ENCODE measurements at regions not wholly inside any gene's neighbourhood (a gene's known extent, or its start where the extent isn't known, plus 50 kb on each side); places are given as distances from the start of the nearest gene placed in this dataset.
"Not testable (repeated sequence)": the region's sequence is repeated elsewhere in the genome, so short reads cannot be mapped to it uniquely, and the experiment has no call there.

- ChIA-PET CTCF (no interaction called here), POLR2A (no interaction called here)
- Histone ChIP-seq H3K4me3 (replicated peaks in 1 of 3; ENCODE audit: insufficient read depth in 1 of 3, low read depth in 1 of 3, low read length in 3 of 3) (no peak overlapping the region), H3K9me1 (replicated peaks; ENCODE audit: control insufficient read depth, extremely low read depth, insufficient read depth, low read length) (no peaks in the 10 kb centered on the region), H3K9me3 (replicated peaks; ENCODE audit: control insufficient read depth, insufficient read depth, low read length) (no peaks in the 10 kb centered on the region), H2AFZ (ENCODE audit: low read depth, low read length) (no peak overlapping the region), H3K9ac (replicated peaks; ENCODE audit: extremely low read depth, insufficient read depth, low read length) (no peak overlapping the region), H3K79me2 (ENCODE audit: control insufficient read depth, insufficient read depth, low read length) (no peaks in the 10 kb centered on the region), H3K27ac (ENCODE audit: insufficient read depth, low read depth, low read length) (no peak overlapping the region), H3K4me1 (ENCODE audit: control insufficient read depth, extremely low read depth, insufficient read depth, low read length) (no peaks in the 10 kb centered on the region), H4K20me1 (replicated peaks; ENCODE audit: control insufficient read depth, extremely low read depth, insufficient read depth, low read length) (no peaks in the 10 kb centered on the region), H3K4me2 (ENCODE audit: insufficient read depth, low read length) (no peak overlapping the region), H3K36me3 (ENCODE audit: control insufficient read depth in 2 of 2, extremely low read depth in 1 of 2, insufficient read depth in 2 of 2, low read length in 2 of 2) (no peaks in the 10 kb centered on the region), H3K27me3 (ENCODE audit: control insufficient read depth in 2 of 2, insufficient read depth in 2 of 2, low read length in 2 of 2) (no peaks in the 10 kb centered on the region)
- dilution Hi-C loops (cut with MboI; ENCODE audit: extremely low pct_ligation_motif_present, low sequenced_read_pairs), result no loop called here
- FAIRE-seq (no peak), DNase-seq (ENCODE audit: low read depth, low spot score) (no peak)
- intact Hi-C loops (cut with micrococcal nuclease), result no loop called here
- TF ChIP-seq POLR2A (IDR thresholded peaks at IDR 0.05; ENCODE audit: low read depth, low read length) (no peak), CTCF (IDR thresholded peaks at IDR 0.05; ENCODE audit: extremely low read depth in 1 of 2, insufficient read depth in 1 of 2, low read depth in 1 of 2, low read length in 2 of 2) (no peak), MYC (IDR thresholded peaks at IDR 0.05; ENCODE audit: low read depth, low read length) (no peak), FOS (IDR thresholded peaks at IDR 0.05; ENCODE audit: borderline replicate concordance, insufficient read depth, low read length) (no peak), GATA2 (IDR thresholded peaks at IDR 0.05; ENCODE audit: insufficient read depth, insufficient read length, low read depth, low read length) (no peak), EZH2 (IDR thresholded peaks at IDR 0.05; ENCODE audit: borderline replicate concordance, low read depth, low read length, severe bottlenecking) (no peak), JUN (IDR thresholded peaks at IDR 0.05; ENCODE audit: borderline replicate concordance, insufficient read depth, insufficient read length, low read depth) (no peak)
- BruUV-seq (replicated peaks), result no TSS peak
These were observed 437.9 kb downstream of the SOX2 start for GRCh38 chr3:182149594-182149993.

GRCh38 chr3:182156326-182156725, 444.6 kb downstream of the SOX2 start:
- H3K9me1 ChIP-seq (replicated peaks; ENCODE audit: control insufficient read depth, extremely low read depth, insufficient read depth, low read length); intact Hi-C loops (cut with micrococcal nuclease); H2AFZ ChIP-seq (ENCODE audit: low read depth, low read length); H3K9ac ChIP-seq (replicated peaks; ENCODE audit: extremely low read depth, insufficient read depth, low read length); DNase-seq (ENCODE audit: low read depth, low spot score); POLR2A ChIA-PET; FAIRE-seq; H3K4me3 ChIP-seq (replicated peaks in 1 of 3; ENCODE audit: insufficient read depth in 1 of 3, low read depth in 1 of 3, low read length in 3 of 3); BruUV-seq (replicated peaks); CTCF ChIA-PET; H3K36me3 ChIP-seq (ENCODE audit: control insufficient read depth in 2 of 2, extremely low read depth in 1 of 2, insufficient read depth in 2 of 2, low read length in 2 of 2); H4K20me1 ChIP-seq (replicated peaks; ENCODE audit: control insufficient read depth, extremely low read depth, insufficient read depth, low read length); H3K9me3 ChIP-seq (replicated peaks; ENCODE audit: control insufficient read depth, insufficient read depth, low read length); H3K4me1 ChIP-seq (ENCODE audit: control insufficient read depth, extremely low read depth, insufficient read depth, low read length); H3K27me3 ChIP-seq (ENCODE audit: control insufficient read depth in 2 of 2, insufficient read depth in 2 of 2, low read length in 2 of 2); dilution Hi-C loops (cut with MboI; ENCODE audit: extremely low pct_ligation_motif_present, low sequenced_read_pairs); H3K79me2 ChIP-seq (ENCODE audit: control insufficient read depth, insufficient read depth, low read length); H3K27ac ChIP-seq (ENCODE audit: insufficient read depth, low read depth, low read length); H3K4me2 ChIP-seq (ENCODE audit: insufficient read depth, low read length): not testable (repeated sequence)
